Neutrophil (primary cell): ENCODE measurements at regions not wholly inside any gene's neighbourhood (a gene's known extent, or its start where the extent isn't known, plus 50 kb on each side); places are given as distances from the start of the nearest gene placed in this dataset.

ENCODE experiments used
- H3K27ac ChIP-seq: fragments of 200-600 bp; sonication (generic); 2 replicates; pipeline ENCODE4 v1.5.1; 2016; ENCODE audit warnings: mild to moderate bottlenecking, moderate library complexity
- H3K27me3 ChIP-seq: fragments of 200-600 bp; sonication (generic); 2 replicates; pipeline ENCODE4 v1.6.0; 2016; ENCODE audit warnings: mild to moderate bottlenecking
- H3K36me3 ChIP-seq: fragments of 200-600 bp; sonication (generic); 2 replicates; pipeline ENCODE4 v1.5.1; 2017
- H3K4me1 ChIP-seq, 2 experiments: fragments of 200-600 bp in 1 of 2; sonication (generic) in 1 of 2; 1 replicate in 1 of 2; 2 replicates in 1 of 2; pipeline versions ENCODE4 v1.5.1 to v1.6.1; 2013 to 2016; ENCODE audit warnings: low read depth in 1 of 2, low read length in 1 of 2, mild to moderate bottlenecking in 1 of 2, moderate library complexity in 1 of 2; ENCODE audit not compliant: control insufficient read depth in 1 of 2, insufficient read depth in 1 of 2
- H3K4me3 ChIP-seq, 2 experiments: fragments of 200-600 bp in 1 of 2; sonication (generic) in 1 of 2; 1 replicate in 1 of 2; 2 replicates in 1 of 2; pipeline ENCODE4 v1.5.1; 2013 to 2016; ENCODE audit warnings: low read depth in 1 of 2, low read length in 1 of 2, mild to moderate bottlenecking in 1 of 2, moderate library complexity in 1 of 2
- H3K9me3 ChIP-seq: fragments of 200-600 bp; sonication (generic); 2 replicates; pipeline ENCODE4 v1.5.1; 2016
- TF ChIP-seq, protein P1 (sequence below): fragments of 200-600 bp; sonication (generic); IDR thresholded peaks from 2 replicates; pipeline ENCODE4 v1.5.1; 2016; ENCODE audit warnings: antibody characterized with exemption

DNA sequence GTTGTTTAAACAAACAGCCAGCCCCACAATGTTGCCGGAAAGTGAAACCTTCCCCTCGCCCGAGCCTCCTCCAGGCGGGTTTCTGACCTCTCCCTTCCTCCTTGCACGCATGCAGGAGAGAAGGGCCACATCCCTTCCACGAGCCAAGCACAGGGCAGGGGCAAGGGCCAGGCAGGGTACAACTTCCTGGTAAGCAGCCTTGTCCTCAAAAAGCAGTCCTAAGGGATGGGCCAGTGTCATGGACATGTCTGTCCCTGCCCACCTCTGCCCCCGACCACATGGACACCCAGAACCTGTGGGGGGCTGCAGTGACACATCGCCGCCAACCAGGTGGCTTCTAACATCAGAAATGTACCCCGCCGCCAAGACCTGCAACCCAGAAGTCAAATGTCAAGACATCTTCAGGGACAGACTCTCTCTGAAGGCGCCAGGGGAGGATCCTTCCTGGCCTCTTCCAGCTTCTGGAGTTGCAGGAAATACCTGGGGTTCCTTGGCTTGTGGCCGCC is 145.3 kb downstream of the CRYBB2 start:
- no peaks in the 10 kb centered on the region for H3K4me1 ChIP-seq
- H3K27ac ChIP-seq, result no peak overlapping the region
- no peaks in the 10 kb centered on the region for H3K9me3 ChIP-seq
- no peaks in the 10 kb centered on the region for H3K27me3 ChIP-seq
- peaks cover 35% of the 10 kb centered on the region for H3K36me3 ChIP-seq
- TF ChIP-seq, protein P1, sequence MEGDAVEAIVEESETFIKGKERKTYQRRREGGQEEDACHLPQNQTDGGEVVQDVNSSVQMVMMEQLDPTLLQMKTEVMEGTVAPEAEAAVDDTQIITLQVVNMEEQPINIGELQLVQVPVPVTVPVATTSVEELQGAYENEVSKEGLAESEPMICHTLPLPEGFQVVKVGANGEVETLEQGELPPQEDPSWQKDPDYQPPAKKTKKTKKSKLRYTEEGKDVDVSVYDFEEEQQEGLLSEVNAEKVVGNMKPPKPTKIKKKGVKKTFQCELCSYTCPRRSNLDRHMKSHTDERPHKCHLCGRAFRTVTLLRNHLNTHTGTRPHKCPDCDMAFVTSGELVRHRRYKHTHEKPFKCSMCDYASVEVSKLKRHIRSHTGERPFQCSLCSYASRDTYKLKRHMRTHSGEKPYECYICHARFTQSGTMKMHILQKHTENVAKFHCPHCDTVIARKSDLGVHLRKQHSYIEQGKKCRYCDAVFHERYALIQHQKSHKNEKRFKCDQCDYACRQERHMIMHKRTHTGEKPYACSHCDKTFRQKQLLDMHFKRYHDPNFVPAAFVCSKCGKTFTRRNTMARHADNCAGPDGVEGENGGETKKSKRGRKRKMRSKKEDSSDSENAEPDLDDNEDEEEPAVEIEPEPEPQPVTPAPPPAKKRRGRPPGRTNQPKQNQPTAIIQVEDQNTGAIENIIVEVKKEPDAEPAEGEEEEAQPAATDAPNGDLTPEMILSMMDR, result no peak
- no peak overlapping the region for H3K4me3 ChIP-seq

DNA sequence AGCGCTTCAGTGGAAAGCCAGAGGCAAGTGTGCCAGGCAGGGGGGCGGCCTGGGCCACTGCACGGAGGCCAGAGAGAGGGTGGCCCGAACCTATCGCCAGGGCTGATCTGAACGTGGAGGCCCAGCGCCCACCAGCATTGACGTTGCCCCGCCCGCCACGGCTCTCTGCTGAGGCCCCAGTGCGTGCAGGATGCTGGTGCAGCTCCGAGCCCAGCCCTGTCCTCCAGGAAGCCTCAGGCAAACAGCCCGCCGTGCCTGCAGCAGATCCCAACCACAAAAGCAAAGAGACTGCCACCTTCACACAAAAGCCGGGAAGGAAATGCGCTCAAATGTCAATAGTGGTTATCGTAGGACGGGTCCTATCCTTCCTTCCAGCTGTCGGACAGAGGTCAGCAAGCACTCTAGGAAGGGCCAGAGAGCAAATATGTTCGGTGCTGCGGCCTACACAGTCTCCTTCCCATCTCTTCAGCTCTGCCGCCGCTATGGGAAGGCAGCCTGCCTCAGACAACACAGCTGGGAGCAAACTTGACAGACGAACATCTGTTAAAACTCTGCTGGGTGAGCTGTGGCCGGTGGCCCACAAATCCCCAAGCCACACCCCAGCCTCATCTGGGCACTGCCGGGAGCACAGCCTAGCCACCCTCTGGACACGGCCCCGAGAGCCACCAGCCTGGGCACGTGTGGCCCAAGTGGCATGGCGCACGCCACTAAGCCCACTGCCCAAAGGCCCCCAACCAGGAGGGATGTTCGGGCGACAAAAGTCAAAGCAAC is 146.2 kb downstream of the CRYBB2 start:
- no peak overlapping the region for H3K4me3 ChIP-seq
- TF ChIP-seq, protein P1, result no peak
- H3K27ac ChIP-seq, result no peak overlapping the region
- no peaks in the 10 kb centered on the region for H3K9me3 ChIP-seq
- no peaks in the 10 kb centered on the region for H3K4me1 ChIP-seq
- peaks cover 27% of the 10 kb centered on the region for H3K36me3 ChIP-seq
- no peaks in the 10 kb centered on the region for H3K27me3 ChIP-seq

DNA sequence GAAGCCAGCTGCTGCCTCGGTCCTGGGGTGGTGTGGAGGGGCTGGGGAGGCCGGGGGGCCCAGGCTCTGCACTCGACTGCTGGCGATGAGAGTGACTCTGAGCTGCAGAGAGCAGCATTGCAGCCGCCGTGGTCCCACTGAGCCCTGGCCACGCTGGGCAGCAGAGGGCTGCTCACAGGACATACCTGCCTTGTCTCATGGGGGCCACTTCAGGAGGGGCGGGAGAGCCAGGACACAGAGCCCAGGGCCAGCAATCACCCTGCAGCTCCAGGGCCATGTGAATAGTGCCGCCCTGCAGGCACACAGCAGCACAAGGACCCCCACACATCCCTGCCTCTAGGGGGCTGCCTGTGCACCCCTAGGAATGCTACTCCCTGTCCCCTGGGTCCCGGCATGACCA is 147.0 kb downstream of the CRYBB2 start:
- Histone ChIP-seq H3K36me3 (peaks cover 27% of the 10 kb centered on the region), H3K9me3 (no peaks in the 10 kb centered on the region), H3K27me3 (no peaks in the 10 kb centered on the region), H3K27ac (no peak overlapping the region), H3K4me1 (no peaks in the 10 kb centered on the region), H3K4me3 (no peak overlapping the region)
- TF ChIP-seq, protein P1, result no peak

GRCh38 chr22:25366876-25367466 is 147.5 kb downstream of the CRYBB2 start:
- peaks cover 29% of the 10 kb centered on the region for H3K36me3 ChIP-seq
- H3K4me1 ChIP-seq, result no peaks in the 10 kb centered on the region
- H3K27me3 ChIP-seq, result no peaks in the 10 kb centered on the region
- TF ChIP-seq, protein P1, result no peak
- H3K4me3 ChIP-seq, result no peak overlapping the region
- H3K9me3 ChIP-seq, result no peaks in the 10 kb centered on the region
- no peak overlapping the region for H3K27ac ChIP-seq

GRCh38 chr22:25367756-25368155 is 148.3 kb downstream of the CRYBB2 start:
- H3K27me3 ChIP-seq, result no peaks in the 10 kb centered on the region
- H3K4me1 ChIP-seq, result no peaks in the 10 kb centered on the region
- H3K36me3 ChIP-seq, result peaks cover 37% of the 10 kb centered on the region
- TF ChIP-seq, protein P1, result no peak
- no peak overlapping the region for H3K27ac ChIP-seq
- no peaks in the 10 kb centered on the region for H3K9me3 ChIP-seq
- no peak overlapping the region for H3K4me3 ChIP-seq
